GM13977 (cell line): ENCODE measurements at regions not wholly inside any gene's neighbourhood (a gene's known extent, or its start where the extent isn't known, plus 50 kb on each side); places are given as distances from the start of the nearest gene placed in this dataset.

Experiments used
- DNase-seq: peaks from one replicate; pipeline ENCODE4 v3.0.0; 2012; ENCODE audit warnings: low spot score
- in situ Hi-C: fragments of 300-500 bp; cut with MboI; formaldehyde crosslinking; loops from one replicate; pipeline ENCODE4 v1.12.0; 2022; ENCODE audit warnings: low sequenced_read_pairs, low pct_unique_long_range_greater_than_20kb, mixed read lengths, inconsistent platforms; ENCODE audit not compliant: unreplicated experiment
- TF ChIP-seq, protein P1 (sequence below): IDR thresholded peaks from 2 replicates; pipeline ENCODE4 v1.5.1; 2012; ENCODE audit warnings: mild to moderate bottlenecking, control low read depth; ENCODE audit not compliant: insufficient read depth; ENCODE audit errors: extremely low read depth, missing control alignments

DNA sequence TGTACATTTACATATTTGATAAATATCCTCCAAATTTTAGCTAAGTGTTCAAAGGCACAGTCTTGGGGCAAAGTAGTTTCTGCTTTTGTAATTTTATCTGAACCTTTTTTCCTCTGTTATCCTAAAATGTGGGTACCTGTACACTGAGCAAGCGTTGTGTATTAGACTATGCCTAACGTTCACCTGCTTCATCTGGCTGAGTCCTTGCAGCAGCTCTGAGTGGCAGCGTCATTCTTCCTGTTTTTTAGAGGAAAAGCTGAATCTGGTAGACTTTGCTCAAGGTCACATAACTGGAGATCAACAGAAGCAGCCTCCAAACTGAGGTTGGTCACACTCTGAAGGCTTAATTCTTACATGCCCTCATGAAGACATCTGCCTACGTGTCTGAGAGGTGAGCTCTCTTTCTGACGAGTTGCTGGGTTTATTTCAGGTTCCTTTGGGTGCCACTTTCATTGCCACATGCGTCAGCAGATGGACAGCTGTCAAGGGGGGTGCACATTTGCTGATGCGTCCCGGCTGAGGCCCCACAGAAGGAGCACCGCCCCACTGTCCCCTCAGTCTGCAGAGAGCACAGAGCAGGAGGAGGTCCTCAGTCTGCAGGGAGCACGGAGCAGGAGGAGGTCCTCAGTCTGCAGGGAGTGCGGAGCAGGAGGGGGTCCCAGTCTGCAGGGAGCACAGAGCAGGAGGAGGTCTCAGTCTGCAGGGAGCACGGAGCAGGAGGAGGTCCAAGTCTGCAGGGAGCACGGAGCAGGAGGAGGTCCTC is 406.5 kb upstream of the SHH start:
- in situ Hi-C loops: no loop called here
- TF ChIP-seq, protein P1, sequence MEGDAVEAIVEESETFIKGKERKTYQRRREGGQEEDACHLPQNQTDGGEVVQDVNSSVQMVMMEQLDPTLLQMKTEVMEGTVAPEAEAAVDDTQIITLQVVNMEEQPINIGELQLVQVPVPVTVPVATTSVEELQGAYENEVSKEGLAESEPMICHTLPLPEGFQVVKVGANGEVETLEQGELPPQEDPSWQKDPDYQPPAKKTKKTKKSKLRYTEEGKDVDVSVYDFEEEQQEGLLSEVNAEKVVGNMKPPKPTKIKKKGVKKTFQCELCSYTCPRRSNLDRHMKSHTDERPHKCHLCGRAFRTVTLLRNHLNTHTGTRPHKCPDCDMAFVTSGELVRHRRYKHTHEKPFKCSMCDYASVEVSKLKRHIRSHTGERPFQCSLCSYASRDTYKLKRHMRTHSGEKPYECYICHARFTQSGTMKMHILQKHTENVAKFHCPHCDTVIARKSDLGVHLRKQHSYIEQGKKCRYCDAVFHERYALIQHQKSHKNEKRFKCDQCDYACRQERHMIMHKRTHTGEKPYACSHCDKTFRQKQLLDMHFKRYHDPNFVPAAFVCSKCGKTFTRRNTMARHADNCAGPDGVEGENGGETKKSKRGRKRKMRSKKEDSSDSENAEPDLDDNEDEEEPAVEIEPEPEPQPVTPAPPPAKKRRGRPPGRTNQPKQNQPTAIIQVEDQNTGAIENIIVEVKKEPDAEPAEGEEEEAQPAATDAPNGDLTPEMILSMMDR: no peak
- DNase-seq: no peak

- DNase-seq: no peak
- TF ChIP-seq, protein P1: no peak
- in situ Hi-C loops: no loop called here
Measured at GRCh38 chr7:156217803-156218202, 405.5 kb upstream of the SHH start.

DNA sequence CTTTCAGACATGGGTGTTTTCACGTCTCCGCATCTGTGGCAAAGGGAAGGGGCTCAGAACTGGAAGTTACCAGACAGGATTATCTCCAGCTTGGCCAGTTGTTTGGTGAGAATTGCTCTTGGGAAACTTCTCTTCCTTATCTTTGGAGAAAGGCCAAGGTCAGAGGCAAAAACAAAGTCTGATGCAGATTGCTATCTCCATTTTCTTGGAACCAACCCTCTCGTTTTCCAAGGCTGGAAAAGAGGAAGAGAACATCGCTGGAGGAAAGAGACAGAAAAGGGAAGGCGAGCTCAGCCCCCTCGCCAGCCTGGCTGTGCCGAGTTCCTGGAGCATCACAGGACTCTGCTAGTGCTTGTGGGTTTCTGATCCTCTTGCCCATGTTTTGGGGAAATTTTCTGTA is 396.8 kb upstream of the SHH start:
- in situ Hi-C loops: no loop called here
- no peak for DNase-seq
- TF ChIP-seq, protein P1: no peak

- in situ Hi-C loops: no loop called here
- TF ChIP-seq, protein P1: no peak
- no peak for DNase-seq
Measured at GRCh38 chr7:156207306-156207705, 395.0 kb upstream of the SHH start.

GRCh38 chr7:156206174-156206573 is 393.9 kb upstream of the SHH start:
- in situ Hi-C loops: no loop called here
- TF ChIP-seq, protein P1: no peak
- DNase-seq: no peak

DNA sequence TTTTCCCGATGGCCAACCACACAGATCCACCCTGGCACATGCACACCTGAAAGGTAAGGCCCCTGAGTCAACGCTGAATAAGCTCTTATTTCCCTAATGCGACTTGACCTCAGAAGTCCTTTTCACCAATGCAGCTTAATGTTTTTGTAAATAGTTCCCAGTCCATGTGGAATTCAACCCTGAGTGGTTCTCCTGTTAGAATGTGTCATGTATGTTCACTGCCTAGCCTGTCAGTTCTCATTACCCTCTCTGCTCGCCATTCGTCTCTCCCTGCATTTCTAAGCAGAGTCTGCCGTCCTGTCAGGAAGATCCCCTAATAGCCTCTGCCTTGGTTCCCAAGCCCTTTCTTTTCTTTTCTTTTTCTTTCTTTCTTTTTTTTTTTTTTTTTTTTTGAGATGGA is 392.6 kb upstream of the SHH start:
- no peak for DNase-seq

More for the DNA sequence above, 392.6 kb upstream of the SHH start:
- in situ Hi-C loops: no loop called here
- TF ChIP-seq, protein P1: no peak
